CD4-positive, alpha-beta memory T cell (primary cell): ENCODE measurements at regions not wholly inside any gene's neighbourhood (a gene's known extent, or its start where the extent isn't known, plus 50 kb on each side); places are given as distances from the start of the nearest gene placed in this dataset.

Source experiments
- CTCF ChIA-PET: fragments of 350-600 bp; sonication (Branson Sonifier 250); formaldehyde crosslinking; loops from one replicate; lab custom pipeline; 2021; ENCODE audit warnings: inconsistent platforms; ENCODE audit not compliant: partially characterized antibody; lab: Charles Lee
- POLR2A ChIA-PET: fragments of 350-600 bp; sonication (Branson Sonifier 250); formaldehyde crosslinking; loops from one replicate; lab custom pipeline; 2021; ENCODE audit not compliant: partially characterized antibody; lab: Charles Lee
- DNase-seq, 5 donors: peaks; one replicate each; pipeline versions ENCODE4 v3.0.0 to v3.0.0-alpha.2; 2020 to 2022; ENCODE audit warnings: mixed read lengths in 1 of 5
- H3K27ac ChIP-seq: one replicate; pipeline ENCODE4 v1.7.0; 2013; ENCODE audit warnings: low read depth, low read length
- H3K27me3 ChIP-seq: 2 replicates; pipeline ENCODE4 v1.7.0; 2013; ENCODE audit warnings: mild to moderate bottlenecking, low read length, moderate library complexity; ENCODE audit not compliant: insufficient read depth
- H3K36me3 ChIP-seq: 2 replicates; pipeline ENCODE4 v1.7.0; 2013; ENCODE audit warnings: mild to moderate bottlenecking, low read length, moderate library complexity; ENCODE audit not compliant: insufficient read depth
- H3K4me1 ChIP-seq: 2 replicates; pipeline ENCODE4 v1.7.0; 2013; ENCODE audit warnings: mild to moderate bottlenecking, low read length, moderate library complexity; ENCODE audit not compliant: insufficient read depth
- H3K4me3 ChIP-seq, 2 donors: one replicate each; pipeline ENCODE4 v1.7.0; 2013; ENCODE audit warnings: low read length in 2 of 2, mild to moderate bottlenecking in 1 of 2
- H3K9me3 ChIP-seq, 2 donors: one replicate each; pipeline ENCODE4 v1.7.0; 2013; ENCODE audit warnings: low read length in 2 of 2, control low read depth in 1 of 2; ENCODE audit not compliant: control insufficient read depth in 1 of 2
- H3K27ac Mint-ChIP-seq, 7 donors: one replicate each; pipeline ENCODE4 v1.8.0; 2020 to 2021; ENCODE audit warnings: mixed read lengths in 7 of 7, mild to moderate bottlenecking in 6 of 7, inconsistent platforms in 3 of 7, moderate library complexity in 3 of 7
- H3K27me3 Mint-ChIP-seq, 2 donors: one replicate each; pipeline ENCODE4 v1.8.0; 2020 to 2021; ENCODE audit warnings: mixed read lengths in 2 of 2
- H3K36me3 Mint-ChIP-seq, 2 donors: one replicate each; pipeline ENCODE4 v1.8.0; 2020 to 2021; ENCODE audit warnings: mixed read lengths in 2 of 2, inconsistent platforms in 1 of 2, mild to moderate bottlenecking in 1 of 2
- H3K4me1 Mint-ChIP-seq, 4 donors: one replicate each; pipeline ENCODE4 v1.8.0; 2020 to 2021; ENCODE audit warnings: mixed read lengths in 4 of 4, mild to moderate bottlenecking in 1 of 4
- H3K4me3 Mint-ChIP-seq, 8 donors: one replicate each; pipeline ENCODE4 v1.8.0; 2020 to 2021; ENCODE audit warnings: mixed read lengths in 8 of 8, mild to moderate bottlenecking in 7 of 8, moderate library complexity in 6 of 8, inconsistent platforms in 3 of 8
- H3K9me3 Mint-ChIP-seq, 8 donors: one replicate each; pipeline ENCODE4 v1.8.0; 2020 to 2021; ENCODE audit warnings: mixed read lengths in 8 of 8, mild to moderate bottlenecking in 5 of 8, inconsistent platforms in 3 of 8, moderate library complexity in 1 of 8
- intact Hi-C: fragments of 100-400 bp; cut with micrococcal nuclease; formaldehyde crosslinking; loops from one replicate; pipeline ENCODE4 v1.15.1; 2023

GRCh38 chr7:25918731-25919130 is 233.3 kb upstream of the NFE2L3 start:
- Mint-ChIP-seq H3K27ac (no peak overlapping the region), H3K4me1 (no peaks in the 10 kb centered on the region), H3K36me3 (peaks cover 5 to 10% of the 10 kb centered on the region in 2 donors), H3K9me3 (peaks cover 2 to 26% (median 17%) of the 10 kb centered on the region in 8 donors), H3K27me3 (peaks cover 23 to 24% of the 10 kb centered on the region in 2 donors), H3K4me3 (no peak overlapping the region)
- Histone ChIP-seq H3K27me3 (no peaks in the 10 kb centered on the region), H3K36me3 (no peaks in the 10 kb centered on the region), H3K9me3 (no peaks in the 10 kb centered on the region), H3K4me3 (no peak overlapping the region), H3K4me1 (no peaks in the 10 kb centered on the region), H3K27ac (no peak overlapping the region)
- no peak for DNase-seq
- ChIA-PET CTCF (interaction anchor here (0.7 kb wide), 1 partner anchor 511 kb away, joined by 3 read pairs; no protein-coding TSS in a partner anchor), POLR2A (no interaction called here)
- intact Hi-C loops: no loop called here

- H3K4me3 ChIP-seq: no peak overlapping the region
- H3K36me3 ChIP-seq: no peaks in the 10 kb centered on the region
- Mint-ChIP-seq H3K4me1 (no peaks in the 10 kb centered on the region), H3K4me3 (no peak overlapping the region), H3K9me3 (peaks cover 3 to 24% (median 17%) of the 10 kb centered on the region in 8 donors), H3K27me3 (peaks cover 13 to 17% of the 10 kb centered on the region in 2 donors), H3K36me3 (peaks cover 4 to 5% of the 10 kb centered on the region in 2 donors), H3K27ac (no peak overlapping the region)
- H3K9me3 ChIP-seq: no peaks in the 10 kb centered on the region
- ChIA-PET CTCF (no interaction called here), POLR2A (no interaction called here)
- no peaks in the 10 kb centered on the region for H3K4me1 ChIP-seq
- no peak overlapping the region for H3K27ac ChIP-seq
- DNase-seq: no peak
- H3K27me3 ChIP-seq: no peaks in the 10 kb centered on the region
- intact Hi-C loops: no loop called here
These were observed 229.7 kb upstream of the NFE2L3 start for GRCh38 chr7:25922296-25922695.

GRCh38 chr7:25923741-25924460 is 228.1 kb upstream of the NFE2L3 start:
- ChIA-PET POLR2A (no interaction called here), CTCF (no interaction called here)
- intact Hi-C loops: no loop called here
- no peak for DNase-seq
- no peak overlapping the region for H3K4me3 ChIP-seq
- H3K4me1 Mint-ChIP-seq: no peaks in the 10 kb centered on the region
- H3K27me3 Mint-ChIP-seq: peaks cover 12 to 20% of the 10 kb centered on the region in 2 donors
- H3K27me3 ChIP-seq: no peaks in the 10 kb centered on the region
- peaks cover 2 to 13% (median 7%) of the 10 kb centered on the region in 8 donors for H3K9me3 Mint-ChIP-seq
- H3K36me3 Mint-ChIP-seq: peaks cover 0 to under 1% of the 10 kb centered on the region in 2 donors
- no peaks in the 10 kb centered on the region for H3K4me1 ChIP-seq
- H3K4me3 Mint-ChIP-seq: no peak overlapping the region
- no peaks in the 10 kb centered on the region for H3K36me3 ChIP-seq
- no peaks in the 10 kb centered on the region for H3K9me3 ChIP-seq
- H3K27ac Mint-ChIP-seq: no peak overlapping the region
- H3K27ac ChIP-seq: no peak overlapping the region

- intact Hi-C loops: no loop called here
- POLR2A ChIA-PET: no interaction called here
- H3K4me3 Mint-ChIP-seq: no peak overlapping the region
These were observed 226.0 kb upstream of the NFE2L3 start for GRCh38 chr7:25926009-25926408.

GRCh38 chr7:25926451-25926850 is 225.5 kb upstream of the NFE2L3 start:
- Mint-ChIP-seq H3K4me1 (no peaks in the 10 kb centered on the region), H3K36me3 (no peaks in the 10 kb centered on the region), H3K4me3 (no peak overlapping the region), H3K27me3 (peaks cover 8 to 30% of the 10 kb centered on the region in 2 donors), H3K27ac (no peak overlapping the region), H3K9me3 (peaks cover 0 to 8% (median 2%) of the 10 kb centered on the region in 8 donors)
- H3K4me1 ChIP-seq: no peaks in the 10 kb centered on the region
- no peak overlapping the region for H3K27ac ChIP-seq
- no peaks in the 10 kb centered on the region for H3K27me3 ChIP-seq
- no peaks in the 10 kb centered on the region for H3K36me3 ChIP-seq
- CTCF ChIA-PET: no interaction called here
- intact Hi-C loops: no loop called here
- no peak overlapping the region for H3K4me3 ChIP-seq
- no peak for DNase-seq
- POLR2A ChIA-PET: no interaction called here
- no peaks in the 10 kb centered on the region for H3K9me3 ChIP-seq

More at GRCh38 chr7:25926009-25926408, 226.0 kb upstream of the NFE2L3 start:
- no peaks in the 10 kb centered on the region for H3K9me3 ChIP-seq
- H3K4me1 Mint-ChIP-seq: no peaks in the 10 kb centered on the region
- H3K9me3 Mint-ChIP-seq: peaks cover 0 to 8% (median 2%) of the 10 kb centered on the region in 8 donors
- H3K36me3 Mint-ChIP-seq: no peaks in the 10 kb centered on the region
- H3K27ac ChIP-seq: no peak overlapping the region
- H3K4me1 ChIP-seq: no peaks in the 10 kb centered on the region
- H3K36me3 ChIP-seq: no peaks in the 10 kb centered on the region
- no peak for DNase-seq
- H3K27ac Mint-ChIP-seq: no peak overlapping the region
- CTCF ChIA-PET: no interaction called here
- peaks cover 8 to 32% of the 10 kb centered on the region in 2 donors for H3K27me3 Mint-ChIP-seq
- no peak overlapping the region for H3K4me3 ChIP-seq
- H3K27me3 ChIP-seq: no peaks in the 10 kb centered on the region

GRCh38 chr7:25926891-25927625 is 224.9 kb upstream of the NFE2L3 start:
- H3K36me3 ChIP-seq: no peaks in the 10 kb centered on the region
- ChIA-PET POLR2A (no interaction called here), CTCF (interaction anchor here (0.9 kb wide), 1 partner anchor 34 kb away, joined by 3 read pairs; no protein-coding TSS in a partner anchor)
- Mint-ChIP-seq H3K4me3 (no peak overlapping the region), H3K4me1 (no peaks in the 10 kb centered on the region), H3K27ac (no peak overlapping the region), H3K9me3 (peaks cover 0 to 8% (median 2%) of the 10 kb centered on the region in 8 donors), H3K27me3 (peaks cover 8 to 28% of the 10 kb centered on the region in 2 donors), H3K36me3 (no peaks in the 10 kb centered on the region)
- H3K4me1 ChIP-seq: no peaks in the 10 kb centered on the region
- intact Hi-C loops: no loop called here
- no peak overlapping the region for H3K27ac ChIP-seq
- no peaks in the 10 kb centered on the region for H3K9me3 ChIP-seq
- DNase-seq: no peak
- no peak overlapping the region for H3K4me3 ChIP-seq
- no peaks in the 10 kb centered on the region for H3K27me3 ChIP-seq

GRCh38 chr7:25927626-25927978 is 224.4 kb upstream of the NFE2L3 start:
- Mint-ChIP-seq H3K36me3 (no peaks in the 10 kb centered on the region), H3K27ac (no peak overlapping the region), H3K4me1 (no peaks in the 10 kb centered on the region), H3K4me3 (no peak overlapping the region), H3K9me3 (peaks cover 0 to 14% (median 2%) of the 10 kb centered on the region in 8 donors), H3K27me3 (peaks cover 4 to 27% of the 10 kb centered on the region in 2 donors)
- H3K36me3 ChIP-seq: no peaks in the 10 kb centered on the region
- H3K27ac ChIP-seq: no peak overlapping the region
- intact Hi-C loops: no loop called here
- H3K4me3 ChIP-seq: no peak overlapping the region
- H3K9me3 ChIP-seq: no peaks in the 10 kb centered on the region
- ChIA-PET POLR2A (no interaction called here), CTCF (interaction anchor here (0.9 kb wide), 1 partner anchor 34 kb away, joined by 3 read pairs; no protein-coding TSS in a partner anchor)
- DNase-seq: no peak
- H3K27me3 ChIP-seq: no peaks in the 10 kb centered on the region
- no peaks in the 10 kb centered on the region for H3K4me1 ChIP-seq
